HepG2 (cell line): ENCODE measurements at regions not wholly inside any gene's neighbourhood (a gene's known extent, or its start where the extent isn't known, plus 50 kb on each side); places are given as distances from the start of the nearest gene placed in this dataset.

Experiments
- ATF1 ChIP-seq: IDR thresholded peaks from 2 replicates; pipeline ENCODE4 v1.6.1; 2016; ENCODE audit warnings: mild to moderate bottlenecking, control low read depth
- ATF3 ChIP-seq: sonication (generic); formaldehyde crosslinking; IDR thresholded peaks from 2 replicates; pipeline ENCODE4 v1.4.0; 2020; ENCODE audit warnings: missing genetic modification reagents
- BHLHE40 ChIP-seq: IDR thresholded peaks from 2 replicates; pipeline ENCODE4 v1.6.1; 2011; ENCODE audit warnings: low read length, improper control_type of control experiment
- CTCF ChIP-seq: sonication (generic); formaldehyde crosslinking; IDR thresholded peaks from 2 replicates; pipeline ENCODE4 v1.5.0; 2020; ENCODE audit warnings: mild to moderate bottlenecking, missing genetic modification reagents, moderate library complexity
- DMAP1 ChIP-seq: IDR thresholded peaks from 2 replicates; pipeline ENCODE4 v1.6.1; 2016
- KMT2B ChIP-seq: IDR thresholded peaks from 2 replicates; pipeline ENCODE4 v1.6.1; 2016; ENCODE audit warnings: missing genetic modification reagents, missing compliant biosample characterization
- MAFG ChIP-seq: sonication (generic); formaldehyde crosslinking; IDR thresholded peaks from 2 replicates; pipeline ENCODE4 v1.5.1; 2020; ENCODE audit warnings: mild to moderate bottlenecking, missing genetic modification reagents
- MAFK ChIP-seq, 2 experiments: IDR thresholded peaks in 1 of 2; conservative IDR thresholded peaks in 1 of 2; 2 replicates each; pipeline ENCODE4 v1.6.1; 2011; ENCODE audit warnings: improper control_type of control experiment in 2 of 2, low read length in 2 of 2
- MBD4 ChIP-seq: IDR thresholded peaks from 2 replicates; pipeline ENCODE4 v1.6.1; 2012; ENCODE audit warnings: low read length, inconsistent platforms, borderline replicate concordance
- MYNN ChIP-seq: sonication (generic); formaldehyde crosslinking; IDR thresholded peaks from 2 replicates; pipeline ENCODE4 v1.4.0; 2020; ENCODE audit warnings: mild to moderate bottlenecking, low read depth, missing genetic modification reagents
- NCOR1 ChIP-seq: fragments of 200-600 bp; sonication (generic); IDR thresholded peaks from 2 replicates; pipeline ENCODE4 v1.7.0; 2017; ENCODE audit warnings: antibody characterized with exemption, low read length, borderline replicate concordance
- NFE2L2 ChIP-seq: fragments of 150-350 bp; IDR thresholded peaks from 2 replicates; pipeline ENCODE4 v1.6.1; 2014; ENCODE audit warnings: low read length
- NPAS2 ChIP-seq: sonication (generic); formaldehyde crosslinking; IDR thresholded peaks from 2 replicates; pipeline ENCODE4 v1.8.0; 2022; ENCODE audit warnings: mild to moderate bottlenecking, missing genetic modification reagents, borderline replicate concordance
- PHB2 ChIP-seq: fragments of 450-650 bp; IDR thresholded peaks from 2 replicates; pipeline ENCODE4 v1.6.1; 2018; ENCODE audit not compliant: partially characterized antibody
- PLSCR1 ChIP-seq: sonication (generic); formaldehyde crosslinking; IDR thresholded peaks from 2 replicates; pipeline ENCODE4 v1.5.0; 2020; ENCODE audit warnings: missing genetic modification reagents, mild to moderate bottlenecking, borderline replicate concordance
- POLR2AphosphoS2 ChIP-seq: IDR thresholded peaks from 2 replicates; pipeline ENCODE4 v1.6.1; 2011; ENCODE audit warnings: low read depth, low read length, improper control_type of control experiment
- SCMH1 ChIP-seq: sonication (generic); formaldehyde crosslinking; IDR thresholded peaks from 2 replicates; pipeline ENCODE4 v1.9.0; 2021; ENCODE audit warnings: missing genetic modification reagents, mild to moderate bottlenecking, borderline replicate concordance
- ZBTB38 ChIP-seq: sonication (generic); formaldehyde crosslinking; IDR thresholded peaks from 2 replicates; pipeline ENCODE4 v1.5.1; 2020; ENCODE audit warnings: mild to moderate bottlenecking, missing genetic modification reagents
- ZNF20 ChIP-seq: sonication (generic); formaldehyde crosslinking; IDR thresholded peaks from 2 replicates; pipeline ENCODE4 v1.4.0; 2020; ENCODE audit warnings: mild to moderate bottlenecking, moderate library complexity, missing genetic modification reagents
- ZNF232 ChIP-seq: sonication (generic); formaldehyde crosslinking; IDR thresholded peaks from 2 replicates; pipeline ENCODE4 v1.4.0; 2020; ENCODE audit warnings: missing genetic modification reagents, borderline replicate concordance
- ZNF362 ChIP-seq: sonication (generic); formaldehyde crosslinking; IDR thresholded peaks from 2 replicates; pipeline ENCODE4 v1.4.0; 2020; ENCODE audit warnings: missing genetic modification reagents, mild to moderate bottlenecking, borderline replicate concordance
- ZNF414 ChIP-seq: sonication (generic); formaldehyde crosslinking; IDR thresholded peaks from 2 replicates; pipeline ENCODE4 v1.5.0; 2020; ENCODE audit warnings: missing genetic modification reagents
- ZNF44 ChIP-seq: sonication (generic); formaldehyde crosslinking; IDR thresholded peaks from 2 replicates; pipeline ENCODE4 v1.5.1; 2020; ENCODE audit warnings: mild to moderate bottlenecking, missing genetic modification reagents
- ZNF567 ChIP-seq: sonication (generic); formaldehyde crosslinking; IDR thresholded peaks from 2 replicates; pipeline ENCODE4 v1.8.1; 2023; ENCODE audit warnings: mild to moderate bottlenecking, missing genetic modification reagents, borderline replicate concordance
- ZNF614 ChIP-seq: IDR thresholded peaks from 2 replicates; pipeline ENCODE4 v1.6.1; 2018; ENCODE audit warnings: missing biosample characterization, missing genetic modification reagents, inconsistent platforms, borderline replicate concordance
- ZNF878 ChIP-seq: sonication (generic); formaldehyde crosslinking; IDR thresholded peaks from 2 replicates; pipeline ENCODE4 v1.8.1; 2023; ENCODE audit warnings: mild to moderate bottlenecking, missing genetic modification reagents, moderate library complexity

- no peak for TF ChIP-seq MYNN
- TF ChIP-seq ZBTB38 (CRISPR knock-in tag): peak; percentile 94
- TF ChIP-seq CTCF (CRISPR knock-in tag): no peak
- no peak for TF ChIP-seq ATF1
- peak; percentile 83 for TF ChIP-seq ZNF362 (CRISPR knock-in tag)
- TF ChIP-seq MAFK (conservative IDR thresholded peaks at IDR 0.05 in 1 of 2, IDR thresholded peaks at IDR 0.05 in 1 of 2; ENCODE audit: low read length in 2 of 2): no peak
- TF ChIP-seq ZNF614 (CRISPR knock-in tag): 0 out of 2 replicates have a peak, but pooled peaks have one; percentile 33
- peak; percentile 56; the same call in 1 of the 2 replicates for TF ChIP-seq NCOR1
- TF ChIP-seq PLSCR1 (CRISPR knock-in tag): no peak
- no peak for TF ChIP-seq MAFG
- no peak for TF ChIP-seq SCMH1 (CRISPR knock-in tag)
- no peak for TF ChIP-seq ATF3 (CRISPR knock-in tag)
- no peak for TF ChIP-seq ZNF20 (CRISPR knock-in tag)
- TF ChIP-seq PHB2: no peak
- TF ChIP-seq NFE2L2: no peak
- TF ChIP-seq POLR2AphosphoS2: no peak
- TF ChIP-seq KMT2B (CRISPR knock-in tag): no peak
- 0 out of 2 replicates have a peak, but pooled peaks have one; percentile 48 for TF ChIP-seq DMAP1 (CRISPR knock-in tag)
- no peak for TF ChIP-seq ZNF414 (CRISPR knock-in tag)
- no peak for TF ChIP-seq ZNF878
- TF ChIP-seq ZNF232 (CRISPR knock-in tag): no peak
- TF ChIP-seq MBD4: no peak
- no peak for TF ChIP-seq BHLHE40
- no peak for TF ChIP-seq ZNF567 (CRISPR knock-in tag)
- no peak for TF ChIP-seq NPAS2 (CRISPR knock-in tag)
- no peak for TF ChIP-seq ZNF44 (CRISPR knock-in tag)
These were observed 195.4 kb upstream of the ARL4C start (continued) for GRCh38 chr2:234691968-234692955.
